ENCODE measurements at regions not wholly inside any gene's neighbourhood (a gene's known extent, or its start where the extent isn't known, plus 50 kb on each side); places are given as distances from the start of the nearest gene placed in this dataset.
A peak's percentile ranks its signal among the peaks of the same experiment; 100 is the strongest.

GRCh38 chr15:38706956-38707355 is 142.3 kb upstream of the RASGRP1 start:
- no peak overlapping the region for H3K27ac Mint-ChIP-seq
- H3K4me3 Mint-ChIP-seq = no peak overlapping the region
- H3K9me3 Mint-ChIP-seq = no peaks in the 10 kb centered on the region
- no peaks in the 10 kb centered on the region for H3K36me3 Mint-ChIP-seq
- peaks cover 4% of the 10 kb centered on the region for H3K27me3 Mint-ChIP-seq
- no peaks in the 10 kb centered on the region for H3K4me1 Mint-ChIP-seq

GRCh38 chr15:38707802-38708671 is 143.4 kb upstream of the RASGRP1 start:
- Mint-ChIP-seq H3K4me3 (no peak overlapping the region), H3K4me1 (no peaks in the 10 kb centered on the region), H3K9me3 (no peaks in the 10 kb centered on the region), H3K27ac (no peak overlapping the region), H3K27me3 (peaks cover 6% of the 10 kb centered on the region), H3K36me3 (no peaks in the 10 kb centered on the region)

GRCh38 chr15:38708672-38709180 is 144.1 kb upstream of the RASGRP1 start:
- Mint-ChIP-seq H3K27me3 (peaks cover 11% of the 10 kb centered on the region), H3K4me3 (no peak overlapping the region), H3K4me1 (no peaks in the 10 kb centered on the region), H3K27ac (no peak overlapping the region), H3K9me3 (no peaks in the 10 kb centered on the region), H3K36me3 (no peaks in the 10 kb centered on the region)

- Mint-ChIP-seq H3K27ac (no peak overlapping the region), H3K9me3 (no peaks in the 10 kb centered on the region), H3K4me1 (no peaks in the 10 kb centered on the region), H3K36me3 (no peaks in the 10 kb centered on the region), H3K27me3 (peaks cover 12% of the 10 kb centered on the region), H3K4me3 (no peak overlapping the region)
Measured at GRCh38 chr15:38709196-38709595, 144.6 kb upstream of the RASGRP1 start.

- H3K27me3 Mint-ChIP-seq = peaks cover 11% of the 10 kb centered on the region
- H3K36me3 Mint-ChIP-seq = peaks cover 2% of the 10 kb centered on the region
- no peaks in the 10 kb centered on the region for H3K4me1 Mint-ChIP-seq
- no peaks in the 10 kb centered on the region for H3K9me3 Mint-ChIP-seq
- no peak overlapping the region for H3K27ac Mint-ChIP-seq
- H3K4me3 Mint-ChIP-seq = no peak overlapping the region
Measured at GRCh38 chr15:38714309-38715072, 149.9 kb upstream of the RASGRP1 start.

- Mint-ChIP-seq H3K9me3 (no peaks in the 10 kb centered on the region), H3K4me1 (no peaks in the 10 kb centered on the region), H3K27me3 (peaks cover under 1% of the 10 kb centered on the region), H3K4me3 (no peak overlapping the region), H3K36me3 (peaks cover 2% of the 10 kb centered on the region), H3K27ac (no peak overlapping the region)
Measured at GRCh38 chr15:38720893-38721567, 156.4 kb upstream of the RASGRP1 start.

GRCh38 chr15:38721568-38721945 is 156.9 kb upstream of the RASGRP1 start:
- H3K36me3 Mint-ChIP-seq = no peaks in the 10 kb centered on the region
- H3K27me3 Mint-ChIP-seq = peaks cover 2% of the 10 kb centered on the region

GRCh38 chr15:38722236-38722635 is 157.6 kb upstream of the RASGRP1 start:
- H3K4me1 Mint-ChIP-seq = no peaks in the 10 kb centered on the region
- H3K27me3 Mint-ChIP-seq = peaks cover 3% of the 10 kb centered on the region
- H3K9me3 Mint-ChIP-seq = no peaks in the 10 kb centered on the region
- H3K4me3 Mint-ChIP-seq = no peak overlapping the region
- no peak overlapping the region for H3K27ac Mint-ChIP-seq
- no peaks in the 10 kb centered on the region for H3K36me3 Mint-ChIP-seq

More at GRCh38 chr15:38721568-38721945, 156.9 kb upstream of the RASGRP1 start:
- Mint-ChIP-seq H3K9me3 (no peaks in the 10 kb centered on the region), H3K4me1 (no peaks in the 10 kb centered on the region), H3K27ac (no peak overlapping the region), H3K4me3 (no peak overlapping the region)

GRCh38 chr15:38724827-38725226 is 160.2 kb upstream of the RASGRP1 start:
- no peaks in the 10 kb centered on the region for H3K9me3 Mint-ChIP-seq
- peaks cover 2% of the 10 kb centered on the region for H3K36me3 Mint-ChIP-seq
- no peak overlapping the region for H3K4me3 Mint-ChIP-seq
- no peaks in the 10 kb centered on the region for H3K4me1 Mint-ChIP-seq
- H3K27ac Mint-ChIP-seq = no peak overlapping the region
- H3K27me3 Mint-ChIP-seq = peaks cover 3% of the 10 kb centered on the region

GRCh38 chr15:38726187-38726586 is 161.6 kb upstream of the RASGRP1 start:
- no peaks in the 10 kb centered on the region for H3K4me1 Mint-ChIP-seq
- H3K9me3 Mint-ChIP-seq = no peaks in the 10 kb centered on the region
- peaks cover 7% of the 10 kb centered on the region for H3K27me3 Mint-ChIP-seq
- peak overlapping the region in 1 of 3 donors; percentile 39 for H3K27ac Mint-ChIP-seq
- H3K4me3 Mint-ChIP-seq = no peak overlapping the region
- peaks cover 2% of the 10 kb centered on the region for H3K36me3 Mint-ChIP-seq

GRCh38 chr15:38733331-38733730 is 168.7 kb upstream of the RASGRP1 start:
- Mint-ChIP-seq H3K9me3 (peaks cover 0 to 5% (median 0%) of the 10 kb centered on the region in 3 donors), H3K27ac (no peak overlapping the region), H3K4me1 (no peaks in the 10 kb centered on the region), H3K27me3 (peaks cover 13% of the 10 kb centered on the region), H3K36me3 (peaks cover 4% of the 10 kb centered on the region), H3K4me3 (no peak overlapping the region)

GRCh38 chr15:38740206-38740605 is 175.6 kb upstream of the RASGRP1 start:
- no peak overlapping the region for H3K27ac Mint-ChIP-seq
- H3K36me3 Mint-ChIP-seq = peaks cover 1% of the 10 kb centered on the region
- H3K27me3 Mint-ChIP-seq = peaks cover 2% of the 10 kb centered on the region
- H3K4me3 Mint-ChIP-seq = no peak overlapping the region
- peaks cover 0 to 4% (median 0%) of the 10 kb centered on the region in 3 donors for H3K4me1 Mint-ChIP-seq
- no peaks in the 10 kb centered on the region for H3K9me3 Mint-ChIP-seq

GRCh38 chr15:38743147-38743546 is 178.5 kb upstream of the RASGRP1 start:
- Mint-ChIP-seq H3K9me3 (no peaks in the 10 kb centered on the region), H3K27ac (no peak overlapping the region), H3K4me1 (peaks cover 0 to 4% (median 0%) of the 10 kb centered on the region in 3 donors), H3K27me3 (no peaks in the 10 kb centered on the region), H3K4me3 (no peak overlapping the region), H3K36me3 (peaks cover 1% of the 10 kb centered on the region)

GRCh38 chr15:38745126-38745525 is 180.5 kb upstream of the RASGRP1 start:
- Mint-ChIP-seq H3K27me3 (peaks cover 2% of the 10 kb centered on the region), H3K4me3 (no peak overlapping the region), H3K36me3 (peaks cover 1% of the 10 kb centered on the region), H3K9me3 (no peaks in the 10 kb centered on the region), H3K27ac (no peak overlapping the region), H3K4me1 (peaks cover 0 to 4% (median 0%) of the 10 kb centered on the region in 3 donors)

- Mint-ChIP-seq H3K4me1 (peaks cover 0 to 4% (median 0%) of the 10 kb centered on the region in 3 donors), H3K9me3 (no peaks in the 10 kb centered on the region), H3K27ac (no peak overlapping the region), H3K36me3 (peaks cover 1% of the 10 kb centered on the region), H3K4me3 (no peak overlapping the region), H3K27me3 (peaks cover 2% of the 10 kb centered on the region)
Measured at GRCh38 chr15:38745626-38746025, 181.0 kb upstream of the RASGRP1 start.
